ENCODE measurements at regions not wholly inside any gene's neighbourhood (a gene's known extent, or its start where the extent isn't known, plus 50 kb on each side); places are given as distances from the start of the nearest gene placed in this dataset.

GRCh38 chr11:80746300-80746699 is 1305.5 kb upstream of the TENM4 start:
- no peak overlapping the region for H3K4me3 ChIP-seq (ENCODE audit: low read length)
- no peak for DNase-seq (ENCODE audit: low read depth)
- TF ChIP-seq CTCF (conservative IDR thresholded peaks at IDR 0.05; ENCODE audit: low read length): no peak

DNA sequence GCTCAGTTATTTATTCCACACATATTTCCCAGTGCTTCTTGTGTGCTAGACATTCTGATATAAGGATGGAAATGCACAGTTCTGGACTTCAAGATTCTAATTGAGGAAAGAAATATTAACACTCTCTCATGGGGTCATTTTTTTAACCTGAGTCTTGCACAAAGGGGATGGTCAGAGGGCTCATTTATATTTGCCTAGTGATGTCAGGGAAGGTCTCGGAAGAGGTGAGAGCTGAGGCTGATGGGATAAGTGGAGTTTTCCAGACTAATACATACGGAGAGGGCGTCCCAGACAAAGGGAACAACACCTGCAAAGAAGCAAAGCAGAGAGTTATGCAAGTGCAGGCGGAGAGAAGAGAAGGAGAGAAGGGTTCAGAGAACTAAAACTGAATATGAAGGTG is 1304.6 kb upstream of the TENM4 start:
- no peak for TF ChIP-seq CTCF (conservative IDR thresholded peaks at IDR 0.05; ENCODE audit: low read length)
- no peak for DNase-seq (ENCODE audit: low read depth)
- no peak overlapping the region for H3K4me3 ChIP-seq (ENCODE audit: low read length)

DNA sequence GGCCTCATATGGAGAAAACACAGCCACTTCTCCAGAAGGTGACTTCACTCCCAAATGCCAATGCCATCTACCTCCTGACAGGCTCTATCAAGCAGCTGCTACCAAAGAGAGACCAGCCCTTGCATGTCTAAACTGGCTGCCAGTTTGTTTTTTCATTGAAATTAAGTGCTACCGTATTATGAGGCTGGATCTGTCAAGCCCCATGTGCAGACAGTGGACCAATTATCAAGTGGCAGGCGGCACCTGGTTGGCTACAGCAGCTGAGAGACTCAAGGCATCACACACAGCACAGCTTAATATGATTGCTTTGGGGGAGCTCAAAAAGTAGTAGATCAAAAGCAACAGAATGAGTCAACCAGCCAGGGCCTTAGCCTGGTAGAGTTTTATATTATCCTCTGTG is 1293.0 kb upstream of the TENM4 start:
- no peak for DNase-seq (ENCODE audit: low read depth)
- no peak for TF ChIP-seq CTCF (conservative IDR thresholded peaks at IDR 0.05; ENCODE audit: low read length)
- no peak overlapping the region for H3K4me3 ChIP-seq (ENCODE audit: low read length)

DNA sequence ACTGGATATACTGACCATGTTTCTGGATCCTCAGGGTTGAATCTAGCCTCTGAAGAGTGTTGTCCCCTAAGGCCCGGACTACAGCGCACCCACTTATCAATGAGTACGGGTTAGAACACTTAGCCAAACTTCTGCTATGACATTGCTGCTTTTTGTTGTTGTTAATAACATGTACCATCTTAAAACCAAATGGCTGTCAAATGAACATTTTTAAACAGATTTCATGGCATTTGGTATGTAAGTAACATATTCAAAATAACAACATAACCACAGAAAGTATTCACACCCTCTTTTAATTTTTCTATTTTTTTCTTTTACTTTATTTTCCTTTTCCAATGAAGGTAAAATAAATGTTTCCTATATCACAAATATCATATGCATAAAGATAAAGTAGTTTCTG is 1292.5 kb upstream of the TENM4 start:
- DNase-seq (ENCODE audit: low read depth): no peak
- no peak for TF ChIP-seq CTCF (conservative IDR thresholded peaks at IDR 0.05; ENCODE audit: low read length)
- H3K4me3 ChIP-seq (ENCODE audit: low read length): no peak overlapping the region

DNA sequence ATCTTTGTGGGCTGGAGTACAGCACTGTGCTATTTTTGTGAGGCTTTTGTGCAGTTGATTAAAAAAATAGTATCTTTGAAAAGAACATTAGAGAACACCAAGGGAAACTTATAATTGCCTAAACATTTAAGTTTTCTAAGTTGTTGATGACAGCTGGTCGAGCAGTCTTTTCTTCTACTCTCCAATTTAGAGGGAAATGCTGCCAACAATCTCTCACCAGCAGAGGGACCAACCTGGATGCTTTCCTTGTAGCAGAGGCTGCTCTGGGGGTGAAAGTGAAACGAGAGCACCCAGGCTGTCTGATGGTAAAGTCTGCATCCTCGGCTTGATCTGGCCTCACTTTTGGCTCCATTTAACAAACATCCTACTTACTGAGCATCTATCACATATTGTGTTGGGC is 1286.5 kb upstream of the TENM4 start:
- peak; percentile 4; the same call in 1 of the 2 replicates for TF ChIP-seq CTCF (conservative IDR thresholded peaks at IDR 0.05; ENCODE audit: low read length)
- H3K4me3 ChIP-seq (ENCODE audit: low read length): no peak overlapping the region
- no peak for DNase-seq (ENCODE audit: low read depth)

- no peak for TF ChIP-seq CTCF (conservative IDR thresholded peaks at IDR 0.05; ENCODE audit: low read length)
- no peak for DNase-seq (ENCODE audit: low read depth)
- H3K4me3 ChIP-seq (ENCODE audit: low read length): no peak overlapping the region
Measured at GRCh38 chr11:80726236-80726635, 1285.4 kb upstream of the TENM4 start.

DNA sequence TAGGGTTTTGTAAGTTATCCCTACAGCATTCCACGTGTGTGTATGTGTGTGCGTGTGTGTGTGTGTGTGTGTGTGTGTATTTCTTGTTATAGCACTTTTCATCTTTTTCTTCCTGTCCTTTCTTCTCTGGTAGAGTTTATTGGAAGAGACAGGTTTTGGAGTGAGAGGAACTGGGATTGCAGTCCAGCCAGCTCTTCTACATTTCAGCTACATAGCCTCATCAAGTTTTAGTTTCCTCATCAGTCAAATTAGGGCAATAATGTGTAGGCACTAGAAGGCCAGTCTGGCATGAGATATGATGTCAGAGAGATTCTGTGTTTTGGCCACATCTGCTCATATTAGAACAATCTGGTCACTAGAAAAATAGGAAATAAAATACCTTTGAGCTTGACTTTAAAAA is 1283.5 kb upstream of the TENM4 start:
- no peak overlapping the region for H3K4me3 ChIP-seq (ENCODE audit: low read length)
- TF ChIP-seq CTCF (conservative IDR thresholded peaks at IDR 0.05; ENCODE audit: low read length): no peak
- DNase-seq (ENCODE audit: low read depth): no peak
